ENCODE measurements at regions not wholly inside any gene's neighbourhood (a gene's known extent, or its start where the extent isn't known, plus 50 kb on each side); places are given as distances from the start of the nearest gene placed in this dataset.

- no peak for DNase-seq
Observed at GRCh38 chr2:216808805-216809425, 50.9 kb downstream of the TNP1 start.

DNA sequence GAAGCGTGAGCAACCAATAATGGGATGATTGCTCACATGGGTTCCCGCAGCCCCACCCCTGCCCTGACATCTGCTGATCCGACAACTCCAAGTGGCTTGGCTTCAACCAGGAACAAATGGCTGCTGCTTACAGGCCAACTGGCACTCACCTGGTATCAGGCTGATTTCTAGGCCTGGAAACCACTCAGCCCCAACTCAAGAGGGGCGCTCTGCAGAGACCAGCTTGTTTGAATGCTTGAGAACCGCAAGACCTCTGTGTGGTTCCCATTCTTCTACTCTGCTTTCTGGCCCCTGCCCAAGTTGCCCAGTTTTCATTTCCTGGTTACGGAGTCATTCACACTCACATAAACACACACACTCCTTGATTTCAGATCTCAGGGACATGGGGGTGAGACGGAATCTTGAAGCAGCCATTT is 52.0 kb downstream of the TNP1 start:
- DNase-seq: no peak

DNA sequence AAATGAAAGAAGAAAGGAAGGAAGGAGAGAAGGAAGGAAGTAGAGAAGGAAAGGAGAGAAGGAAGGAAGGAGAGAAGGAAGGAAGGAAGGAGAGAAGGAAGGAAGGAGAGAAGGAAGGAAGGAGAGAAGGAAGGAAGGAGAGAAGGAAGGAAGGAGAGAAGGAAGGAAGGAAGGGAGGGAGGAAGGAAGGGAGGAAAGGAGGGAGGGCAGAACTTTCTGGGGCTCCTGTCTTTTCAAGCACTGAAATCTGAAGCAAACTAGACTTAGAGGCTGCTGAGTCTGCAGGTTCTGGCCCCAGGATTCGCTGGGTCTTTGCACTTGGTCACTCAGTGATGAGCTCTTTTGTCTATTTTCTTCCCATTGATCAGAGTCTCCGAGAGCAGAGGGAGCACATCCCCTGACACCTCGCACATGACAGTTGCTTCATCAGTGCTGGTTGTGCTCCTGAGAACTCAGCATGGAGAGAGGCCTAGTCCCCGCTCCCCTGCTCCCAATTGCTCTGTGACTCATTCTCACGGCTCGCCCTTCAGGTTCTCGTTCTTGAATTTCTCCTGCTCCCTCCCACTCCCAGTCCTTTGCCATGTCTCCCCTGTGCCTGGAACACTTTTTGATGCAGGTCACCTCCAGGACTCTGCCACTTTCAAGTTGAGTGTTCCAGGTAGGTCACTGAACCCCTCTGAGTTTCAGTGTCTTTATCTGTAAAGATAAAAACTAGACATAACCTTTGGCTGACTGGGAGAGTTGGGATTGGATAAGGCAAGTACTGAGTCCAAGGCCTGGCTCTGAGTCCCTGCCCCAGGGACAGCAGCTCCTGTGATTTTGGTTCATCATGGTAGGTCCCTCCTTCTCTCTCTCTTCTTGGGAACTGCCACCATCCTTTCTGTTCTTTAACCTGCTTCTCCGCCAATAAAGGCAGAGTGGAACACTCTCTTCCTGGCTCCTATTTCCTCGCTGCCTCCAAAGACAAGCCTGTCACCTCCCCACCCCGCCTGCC is 55.2 kb downstream of the TNP1 start:
- DNase-seq: no peak

DNA sequence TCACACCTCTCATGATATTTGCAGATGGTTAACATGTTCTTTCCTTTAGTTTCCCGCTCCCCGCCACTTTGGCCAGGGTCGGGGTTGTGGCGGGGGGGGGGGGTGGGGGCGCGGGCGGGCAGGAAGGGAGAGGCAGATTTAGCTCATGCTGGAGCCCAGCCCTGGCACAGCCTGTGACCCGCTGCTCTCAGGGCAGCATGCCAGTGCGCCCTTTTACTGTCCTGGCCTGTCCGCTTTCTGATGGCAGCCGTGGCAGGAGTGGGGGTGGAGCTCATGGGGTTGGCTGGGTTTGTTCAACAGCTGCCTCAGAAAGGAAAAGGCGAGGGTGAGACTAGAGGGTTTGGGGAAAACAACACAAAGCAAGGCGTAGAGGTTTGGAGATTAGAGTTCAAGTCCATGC is 56.1 kb downstream of the TNP1 start:
- DNase-seq: no peak

- no peak for DNase-seq
Observed at GRCh38 chr2:216802516-216803215, 57.2 kb downstream of the TNP1 start.

GRCh38 chr2:216800836-216801235 is 59.0 kb downstream of the TNP1 start:
- DNase-seq: no peak

DNA sequence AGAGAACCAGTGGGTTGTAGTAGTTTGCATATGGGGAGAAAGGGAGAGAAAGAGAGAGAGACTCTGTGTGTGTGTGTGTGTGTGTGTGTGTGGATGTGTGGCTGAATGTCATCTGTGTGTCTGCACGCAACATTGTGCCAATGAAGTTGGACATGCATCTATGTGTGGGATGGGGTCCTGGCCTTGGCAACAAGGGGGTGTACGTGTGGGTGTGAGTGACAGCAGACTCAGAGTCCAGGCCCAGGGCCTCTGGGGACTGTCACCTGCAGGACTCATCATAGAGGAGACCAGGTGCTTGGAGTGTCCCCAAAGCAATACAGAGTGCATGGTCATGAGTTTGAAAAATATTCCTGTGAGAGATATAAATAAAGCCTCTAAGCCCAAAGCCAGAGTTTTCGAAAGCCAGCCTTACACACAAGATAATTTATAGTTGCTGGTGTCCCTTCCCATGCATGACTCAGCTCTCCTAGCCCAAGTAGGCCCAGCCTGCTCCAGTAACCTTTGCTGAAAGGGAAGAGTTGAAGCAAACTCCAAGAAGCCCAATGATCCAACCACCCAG is 59.9 kb downstream of the TNP1 start:
- DNase-seq: no peak

- no peak for DNase-seq
Observed at GRCh38 chr2:216796115-216796840, 63.6 kb downstream of the TNP1 start.

GRCh38 chr2:216793386-216793785 is 66.5 kb downstream of the TNP1 start:
- no peak for DNase-seq

DNA sequence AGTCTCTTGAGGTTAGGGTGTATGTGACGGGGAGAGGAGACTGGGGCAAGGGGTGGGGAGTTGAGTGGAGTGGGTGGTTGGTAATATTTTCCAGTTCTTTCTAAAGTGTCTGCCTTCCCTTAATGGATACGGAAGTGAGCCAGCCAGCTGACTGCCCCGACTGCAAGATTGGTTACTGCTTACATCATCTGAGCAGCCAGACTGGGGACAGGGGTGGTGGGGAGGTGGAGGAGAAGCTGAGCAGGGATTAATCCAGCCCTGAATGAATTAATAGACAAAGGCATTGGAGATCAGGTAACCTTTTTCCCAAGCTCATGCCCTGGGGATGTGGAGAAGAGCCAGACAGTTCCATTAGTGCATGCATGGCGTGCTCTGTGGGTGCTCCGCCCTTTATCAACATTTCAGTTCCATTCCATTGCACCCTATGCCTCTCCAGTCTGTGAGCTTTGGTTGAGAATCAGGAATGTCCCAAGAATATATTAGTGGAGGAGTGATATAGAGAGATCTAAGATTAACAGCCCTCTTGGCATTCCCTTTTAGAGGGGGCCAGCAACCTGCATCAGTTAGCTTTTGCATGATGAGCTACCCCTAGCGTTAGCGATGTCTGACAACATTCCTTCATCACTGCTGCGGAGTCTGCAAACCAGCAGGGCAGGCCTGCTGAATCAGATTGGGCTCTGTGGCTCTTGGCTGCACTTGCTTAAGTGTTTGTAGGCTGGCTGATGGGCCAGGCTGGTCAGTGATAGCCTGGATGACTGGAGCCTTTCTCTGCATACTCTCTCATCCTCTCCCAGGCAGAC is 67.4 kb downstream of the TNP1 start:
- DNase-seq: no peak

DNA sequence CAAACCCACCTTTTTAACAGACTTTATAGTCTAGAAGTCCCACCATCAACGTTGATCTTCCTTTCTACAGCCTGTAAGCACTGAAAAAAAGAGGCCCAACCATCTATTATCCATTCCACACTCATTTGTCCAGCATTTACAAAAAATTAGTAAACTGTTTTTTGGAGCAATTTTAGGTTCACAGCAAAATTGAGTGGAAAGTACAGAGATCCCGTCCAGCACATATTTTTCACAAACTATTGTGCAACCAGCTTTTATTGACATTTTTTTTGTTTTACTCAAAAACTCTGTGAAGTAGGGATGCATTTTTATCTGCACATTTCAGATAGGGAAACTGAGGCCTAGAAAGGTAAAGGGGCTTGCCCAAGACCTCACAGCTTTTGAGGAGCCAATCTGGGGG is 68.6 kb downstream of the TNP1 start:
- DNase-seq: no peak

- DNase-seq: no peak
Observed at GRCh38 chr2:216789081-216789480, 70.8 kb downstream of the TNP1 start.

GRCh38 chr2:216787851-216788540 is 71.9 kb downstream of the TNP1 start:
- DNase-seq: no peak

DNA sequence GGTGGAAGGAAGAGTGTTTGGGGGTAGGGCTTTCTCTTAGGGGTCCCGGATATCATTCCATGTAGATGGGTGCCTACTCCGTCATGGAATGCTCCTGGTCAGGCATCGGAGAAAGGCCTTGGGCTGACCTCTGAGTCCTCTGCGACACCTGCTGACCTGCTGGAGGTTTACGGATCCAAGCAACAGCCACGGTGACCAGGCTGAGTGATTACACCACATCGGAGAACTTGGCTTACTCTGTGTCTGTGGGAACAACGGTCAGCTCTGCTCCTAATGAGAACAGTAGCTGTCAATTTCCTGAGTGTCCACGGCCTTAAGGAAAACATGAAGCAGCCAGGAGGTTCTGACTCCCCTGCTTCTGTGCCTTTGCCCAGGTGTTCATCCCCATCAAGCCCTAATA is 73.2 kb downstream of the TNP1 start:
- DNase-seq: no peak

- DNase-seq: no peak
Observed at GRCh38 chr2:216784456-216784855, 75.4 kb downstream of the TNP1 start.

- DNase-seq: no peak
Observed at GRCh38 chr2:216781709-216782108, 78.2 kb downstream of the TNP1 start.

GRCh38 chr2:216780843-216781242 is 79.0 kb downstream of the TNP1 start:
- no peak for DNase-seq

- DNase-seq: peak; percentile 68 to 80
Observed at GRCh38 chr2:216777637-216778273, 82.1 kb downstream of the TNP1 start.

- DNase-seq: no peak
Observed at GRCh38 chr2:216776066-216776850, 80.9 kb upstream of the IGFBP5 start.

- DNase-seq: peak in 1 of 2 experiments; percentile 4
Observed at GRCh38 chr2:216775043-216775453, 79.7 kb upstream of the IGFBP5 start.
